Vagina (tissue), 2 donors: ENCODE measurements at regions not wholly inside any gene's neighbourhood (a gene's known extent, or its start where the extent isn't known, plus 50 kb on each side); places are given as distances from the start of the nearest gene placed in this dataset.

Source experiments
- POLR2A ChIP-seq, 2 donors: fragments of 450-650 bp; IDR thresholded peaks; one replicate each; pipeline ENCODE4 v1.6.1; 2017; ENCODE audit warnings: antibody characterized with exemption in 2 of 2, mild to moderate bottlenecking in 2 of 2, moderate library complexity in 2 of 2
- POLR2AphosphoS5 ChIP-seq, 2 donors: sonication (generic); formaldehyde crosslinking; IDR thresholded peaks; one replicate each; pipeline ENCODE4 v1.9.0; 2017; ENCODE audit warnings: antibody characterized with exemption in 2 of 2, mild to moderate bottlenecking in 2 of 2, low read depth in 1 of 2; ENCODE audit not compliant: insufficient read depth in 1 of 2
- TF ChIP-seq, protein P1 (sequence below), 3 experiments: fragments of 450-650 bp in 2 of 3; fragments of 200-600 bp in 1 of 3; sonication (generic) in 1 of 3; IDR thresholded peaks; one replicate each; pipeline ENCODE4 v1.5.1; 2017 to 2019; ENCODE audit warnings: antibody characterized with exemption in 3 of 3, mild to moderate bottlenecking in 2 of 3, moderate library complexity in 2 of 3

DNA sequence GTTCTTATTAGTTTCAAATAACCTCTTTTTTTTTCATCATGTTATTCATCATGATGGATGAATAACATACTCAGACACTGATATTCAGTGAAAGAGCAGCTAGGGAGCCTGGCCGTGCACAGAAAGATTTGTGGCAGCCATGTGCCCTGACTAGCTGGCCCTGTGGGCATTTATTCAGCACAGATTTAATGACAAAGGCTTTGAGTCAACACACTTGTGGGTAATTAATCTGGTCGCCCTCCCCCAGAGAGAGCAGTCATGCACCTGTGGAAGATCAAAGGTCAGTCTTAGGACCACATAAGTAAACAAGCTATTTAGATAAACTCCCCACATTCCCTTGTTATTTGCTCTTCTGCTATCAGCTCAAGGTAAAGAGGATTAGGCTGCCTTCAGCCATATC lies 153.2 kb upstream of the HMCN1 start:
- TF ChIP-seq, protein P1, sequence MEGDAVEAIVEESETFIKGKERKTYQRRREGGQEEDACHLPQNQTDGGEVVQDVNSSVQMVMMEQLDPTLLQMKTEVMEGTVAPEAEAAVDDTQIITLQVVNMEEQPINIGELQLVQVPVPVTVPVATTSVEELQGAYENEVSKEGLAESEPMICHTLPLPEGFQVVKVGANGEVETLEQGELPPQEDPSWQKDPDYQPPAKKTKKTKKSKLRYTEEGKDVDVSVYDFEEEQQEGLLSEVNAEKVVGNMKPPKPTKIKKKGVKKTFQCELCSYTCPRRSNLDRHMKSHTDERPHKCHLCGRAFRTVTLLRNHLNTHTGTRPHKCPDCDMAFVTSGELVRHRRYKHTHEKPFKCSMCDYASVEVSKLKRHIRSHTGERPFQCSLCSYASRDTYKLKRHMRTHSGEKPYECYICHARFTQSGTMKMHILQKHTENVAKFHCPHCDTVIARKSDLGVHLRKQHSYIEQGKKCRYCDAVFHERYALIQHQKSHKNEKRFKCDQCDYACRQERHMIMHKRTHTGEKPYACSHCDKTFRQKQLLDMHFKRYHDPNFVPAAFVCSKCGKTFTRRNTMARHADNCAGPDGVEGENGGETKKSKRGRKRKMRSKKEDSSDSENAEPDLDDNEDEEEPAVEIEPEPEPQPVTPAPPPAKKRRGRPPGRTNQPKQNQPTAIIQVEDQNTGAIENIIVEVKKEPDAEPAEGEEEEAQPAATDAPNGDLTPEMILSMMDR (IDR thresholded peaks at IDR 0.05) = no peak
- TF ChIP-seq POLR2A (IDR thresholded peaks at IDR 0.05) = no peak
- no peak for TF ChIP-seq POLR2AphosphoS5 (IDR thresholded peaks at IDR 0.05; ENCODE audit: insufficient read depth in 1 of 2, low read depth in 1 of 2)
